CD1c-positive myeloid dendritic cell (primary cell): ENCODE measurements at regions not wholly inside any gene's neighbourhood (a gene's known extent, or its start where the extent isn't known, plus 50 kb on each side); places are given as distances from the start of the nearest gene placed in this dataset.

Experiments used
- DNase-seq: peaks from one replicate; pipeline ENCODE4 v3.0.0-alpha.2; 2016; ENCODE audit errors: extremely low spot score

- DNase-seq = no peak
These were observed 183.2 kb upstream of the ZRANB2 start for GRCh38 chr1:71264039-71264438.

- DNase-seq = no peak
These were observed 182.1 kb upstream of the ZRANB2 start for GRCh38 chr1:71262970-71263369.

- no peak for DNase-seq
These were observed 172.1 kb upstream of the ZRANB2 start for GRCh38 chr1:71252900-71253299.

GRCh38 chr1:71245246-71245645, 164.4 kb upstream of the ZRANB2 start:
- DNase-seq = no peak

GRCh38 chr1:71242239-71242638, 161.4 kb upstream of the ZRANB2 start:
- DNase-seq = no peak

GRCh38 chr1:71240656-71241055, 159.8 kb upstream of the ZRANB2 start:
- no peak for DNase-seq

GRCh38 chr1:71236503-71236902, 155.7 kb upstream of the ZRANB2 start:
- no peak for DNase-seq

- DNase-seq = no peak
These were observed 152.8 kb upstream of the ZRANB2 start for GRCh38 chr1:71233645-71234044.

GRCh38 chr1:71232786-71233185, 152.0 kb upstream of the ZRANB2 start:
- DNase-seq = no peak

- no peak for DNase-seq
These were observed 151.4 kb upstream of the ZRANB2 start for GRCh38 chr1:71232166-71232763.

GRCh38 chr1:71231751-71232150, 150.9 kb upstream of the ZRANB2 start:
- no peak for DNase-seq

GRCh38 chr1:71228742-71229365, 148.0 kb upstream of the ZRANB2 start:
- DNase-seq = no peak

GRCh38 chr1:71228241-71228640, 147.4 kb upstream of the ZRANB2 start:
- DNase-seq = no peak

GRCh38 chr1:71224741-71225377, 144.0 kb upstream of the ZRANB2 start:
- no peak for DNase-seq

GRCh38 chr1:71223641-71224340, 143.0 kb upstream of the ZRANB2 start:
- DNase-seq = no peak

- no peak for DNase-seq
These were observed 141.8 kb upstream of the ZRANB2 start for GRCh38 chr1:71222668-71223067.

GRCh38 chr1:71210718-71211117, 129.9 kb upstream of the ZRANB2 start:
- no peak for DNase-seq

GRCh38 chr1:71203241-71203640, 122.4 kb upstream of the ZRANB2 start:
- DNase-seq = no peak

- no peak for DNase-seq
These were observed 119.7 kb upstream of the ZRANB2 start for GRCh38 chr1:71200503-71200902.

GRCh38 chr1:71196685-71197084, 115.8 kb upstream of the ZRANB2 start:
- DNase-seq = no peak

GRCh38 chr1:71193153-71193552, 112.3 kb upstream of the ZRANB2 start:
- DNase-seq = no peak

GRCh38 chr1:71191520-71191919, 110.7 kb upstream of the ZRANB2 start:
- no peak for DNase-seq

GRCh38 chr1:71190843-71191242, 110.0 kb upstream of the ZRANB2 start:
- DNase-seq = no peak
